HG03103 (cell line): ENCODE measurements at regions not wholly inside any gene's neighbourhood (a gene's known extent, or its start where the extent isn't known, plus 50 kb on each side); places are given as distances from the start of the nearest gene placed in this dataset.
"Not testable (repeated sequence)": the region's sequence is repeated elsewhere in the genome, so short reads cannot be mapped to it uniquely, and the experiment has no call there.

Experiments
- ATAC-seq: cut with Tn5 transposase; IDR thresholded peaks from one replicate; pipeline ENCODE4 v1.9.1; 2021; ENCODE audit warnings: low read depth; ENCODE audit not compliant: unreplicated experiment

GRCh38 chr6:85287158-85287557, 162.7 kb upstream of the NT5E start:
- ATAC-seq = no peak

GRCh38 chr6:85286507-85286906, 163.4 kb upstream of the NT5E start:
- not testable (repeated sequence) for ATAC-seq

GRCh38 chr6:85285934-85286333, 163.9 kb upstream of the NT5E start:
- ATAC-seq = no peak

DNA sequence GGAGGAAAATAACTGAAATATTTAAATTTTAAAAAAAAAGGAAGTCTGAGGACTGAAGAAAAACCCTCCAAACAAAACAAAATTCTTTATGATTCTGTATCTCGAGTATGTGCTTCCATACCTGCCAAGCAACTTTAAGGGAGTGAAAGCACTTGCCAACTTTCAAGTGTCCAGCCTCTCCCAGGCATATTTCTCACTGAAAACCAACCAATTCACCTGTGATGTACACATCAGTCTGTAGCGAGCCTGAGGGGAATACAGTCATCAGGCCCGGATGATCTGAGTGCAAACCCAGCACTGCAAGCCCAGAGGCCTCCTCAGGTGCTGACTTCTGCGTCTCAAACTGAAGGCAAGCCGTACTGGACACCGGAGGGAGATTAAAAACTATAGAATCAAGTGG, 164.8 kb upstream of the NT5E start:
- no peak for ATAC-seq

GRCh38 chr6:85283436-85283835, 166.4 kb upstream of the NT5E start:
- no peak for ATAC-seq

DNA sequence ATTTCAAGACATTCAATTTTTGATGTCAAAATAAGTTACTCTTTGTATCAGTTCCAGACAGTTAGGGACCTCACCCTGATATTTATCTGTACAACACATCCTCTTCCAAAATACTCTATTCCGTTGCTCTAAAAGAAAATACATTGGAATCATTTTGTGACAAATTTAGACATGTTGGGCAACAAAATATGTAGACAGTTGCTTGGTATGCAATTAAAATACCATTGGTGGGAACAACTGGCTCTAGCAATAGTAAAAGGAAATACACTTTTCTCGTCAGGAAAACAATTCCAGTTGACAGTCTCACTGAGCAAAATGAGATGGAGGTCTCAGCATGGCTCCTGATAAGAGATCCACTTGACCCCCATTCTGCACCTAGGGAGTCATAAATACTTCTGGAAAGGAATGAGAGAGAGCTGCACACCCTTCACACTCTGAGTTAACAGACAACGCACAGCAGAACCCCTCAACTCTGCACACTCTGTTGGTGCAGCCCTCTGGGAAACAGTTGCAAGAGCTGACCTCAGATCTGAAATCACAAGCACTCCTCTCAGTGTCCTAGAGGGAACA, 171.3 kb upstream of the NT5E start:
- ATAC-seq = no peak

- ATAC-seq = not testable (repeated sequence)
Observed at GRCh38 chr6:85276026-85276425, 173.9 kb upstream of the NT5E start.

DNA sequence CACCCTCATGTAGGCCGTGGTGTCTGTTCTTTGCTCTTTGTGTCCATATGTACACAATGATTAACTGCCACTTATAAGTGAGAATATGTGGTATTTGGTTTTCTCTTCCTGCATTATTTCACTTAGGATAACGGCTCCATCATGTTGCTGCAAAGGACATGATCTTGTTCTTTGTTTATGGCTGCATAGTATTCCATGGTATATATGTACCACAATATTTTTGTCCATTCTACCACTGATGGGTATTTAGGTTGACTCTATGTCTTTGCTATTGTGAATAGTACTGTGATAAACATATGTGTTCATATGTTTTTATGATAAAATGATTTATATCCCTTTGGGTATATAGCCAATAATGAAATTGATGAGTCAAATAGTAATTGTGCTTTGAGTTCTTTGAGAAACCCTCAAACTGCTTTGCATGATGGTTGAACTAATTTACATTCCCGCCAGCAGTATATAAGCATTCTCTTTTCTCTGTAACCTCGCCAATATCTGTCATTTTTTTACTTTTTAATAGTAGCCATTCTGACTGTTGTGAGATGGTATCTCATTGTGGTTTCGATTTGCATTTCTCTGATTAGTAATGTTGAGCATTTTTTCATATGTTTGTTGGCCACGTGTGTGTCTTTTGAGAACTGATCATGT, 174.4 kb upstream of the NT5E start:
- no peak for ATAC-seq

DNA sequence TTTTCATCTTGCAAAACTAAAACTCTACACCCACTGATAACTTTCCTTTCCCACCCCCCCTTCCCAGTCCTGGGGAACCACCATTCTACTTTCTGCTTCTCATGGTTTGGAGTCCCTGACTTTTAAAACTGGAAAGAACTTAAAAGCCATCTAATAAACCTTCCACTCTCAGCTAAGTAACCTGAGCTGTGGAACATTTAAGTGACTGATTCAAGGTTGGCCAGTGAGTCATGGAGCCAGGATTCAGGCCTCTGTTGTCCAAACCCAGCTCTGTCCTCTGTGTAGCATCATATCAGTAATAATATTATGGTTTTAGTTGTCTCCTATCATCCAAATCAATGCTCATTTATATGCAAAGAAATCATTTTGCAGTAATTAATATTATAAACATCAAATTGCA, 176.0 kb upstream of the NT5E start:
- ATAC-seq = no peak

DNA sequence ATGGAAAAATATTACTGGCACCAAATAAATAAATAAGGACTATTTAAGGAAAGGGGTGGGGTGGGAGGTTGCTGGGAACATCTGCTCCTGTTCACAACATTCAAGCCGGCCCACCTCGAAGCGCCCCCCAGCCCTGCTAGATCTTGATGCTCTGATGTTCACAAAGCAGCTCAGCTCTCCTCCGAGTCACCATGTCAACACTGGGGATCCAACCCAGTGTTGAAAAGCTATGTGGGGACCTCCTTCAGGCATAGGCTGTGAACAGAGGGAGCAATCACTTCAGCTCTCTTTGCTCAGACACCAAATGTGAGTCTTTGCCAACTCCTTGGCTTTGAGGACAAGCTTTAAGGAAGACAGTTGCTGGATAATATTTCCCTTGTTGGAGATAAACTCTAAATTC, 176.8 kb upstream of the NT5E start:
- ATAC-seq = no peak

- no peak for ATAC-seq
Observed at GRCh38 chr6:85272592-85272991, 177.3 kb upstream of the NT5E start.

DNA sequence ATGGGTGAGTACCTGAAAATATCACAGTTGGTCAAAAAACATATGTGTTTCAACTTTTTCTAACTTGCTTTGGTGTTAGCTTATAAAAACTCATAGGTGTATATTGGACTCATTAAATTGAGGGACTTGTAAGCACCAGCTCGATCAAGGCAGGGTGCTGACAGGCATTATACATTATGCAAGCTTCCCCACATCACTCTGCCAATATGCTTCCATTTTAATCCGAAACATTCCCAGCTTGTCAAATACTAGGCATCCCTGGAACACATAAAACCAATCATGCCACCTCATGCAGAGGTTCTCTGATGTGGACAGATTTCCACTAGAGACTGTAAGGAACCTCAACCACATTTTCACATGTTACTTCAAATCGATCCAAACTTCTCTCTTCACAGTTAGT, 187.3 kb upstream of the NT5E start:
- ATAC-seq = no peak

- no peak for ATAC-seq
Observed at GRCh38 chr6:85261271-85261670, 188.6 kb upstream of the NT5E start.

DNA sequence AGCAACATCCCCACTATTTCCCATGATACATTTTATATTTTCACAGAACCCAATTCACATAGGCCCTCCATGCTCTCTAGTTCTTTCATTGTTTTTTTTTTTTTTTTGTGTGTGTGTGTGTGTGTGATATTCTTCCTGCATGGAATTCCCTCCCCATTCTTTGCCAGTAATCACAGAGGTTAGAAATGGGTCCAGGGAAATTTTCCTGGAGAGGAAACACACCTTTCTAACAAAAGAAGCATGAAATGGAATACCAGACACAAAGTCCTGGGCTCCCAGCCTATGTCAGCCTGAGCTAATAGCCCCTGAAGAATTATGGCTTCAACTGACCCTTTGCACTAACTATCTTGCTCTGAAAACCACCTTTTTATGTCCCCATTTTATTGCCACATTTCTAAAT, 194.2 kb upstream of the NT5E start:
- ATAC-seq = no peak

DNA sequence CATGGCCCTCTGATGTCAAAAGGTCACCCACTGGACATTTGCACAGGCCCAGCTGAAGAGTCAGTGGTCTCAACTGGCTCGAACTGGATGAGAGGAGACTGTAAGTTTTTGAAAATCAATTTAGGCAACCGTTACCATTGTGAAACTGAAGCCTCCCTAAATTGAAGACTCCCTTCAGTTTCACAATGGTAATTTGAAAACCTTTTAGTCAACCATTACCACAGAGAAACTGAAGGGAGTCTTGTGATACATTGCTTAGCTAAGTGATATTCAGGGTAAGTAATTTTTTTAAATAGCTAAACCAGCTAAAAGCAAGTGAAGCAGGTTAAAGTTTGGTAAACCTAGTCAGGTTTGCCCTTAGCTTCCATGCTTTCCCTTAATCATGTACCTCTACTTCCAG, 197.3 kb upstream of the NT5E start:
- ATAC-seq = no peak

GRCh38 chr6:85252085-85252484, 197.8 kb upstream of the NT5E start:
- no peak for ATAC-seq

DNA sequence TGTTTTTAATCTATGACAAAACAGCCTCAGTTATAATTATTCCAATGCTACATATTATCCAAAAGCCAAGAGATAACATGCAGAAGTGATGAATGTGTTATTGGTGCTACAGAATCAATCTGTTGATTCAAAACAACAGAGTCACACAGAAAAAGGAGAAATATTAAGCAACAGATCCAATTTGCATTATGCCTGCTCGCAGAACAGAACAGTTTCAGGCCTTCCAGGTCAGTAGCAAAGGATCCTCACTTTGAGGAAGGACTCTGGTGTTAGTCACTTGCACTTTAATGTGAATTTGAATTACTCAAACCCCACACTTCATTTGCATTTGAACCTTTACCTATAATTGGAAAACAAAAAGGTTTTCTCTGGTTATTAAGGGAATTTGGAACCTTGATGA, 198.6 kb upstream of the NT5E start:
- no peak for ATAC-seq

- ATAC-seq = no peak
Observed at GRCh38 chr6:85250586-85251220, 199.2 kb upstream of the NT5E start.

DNA sequence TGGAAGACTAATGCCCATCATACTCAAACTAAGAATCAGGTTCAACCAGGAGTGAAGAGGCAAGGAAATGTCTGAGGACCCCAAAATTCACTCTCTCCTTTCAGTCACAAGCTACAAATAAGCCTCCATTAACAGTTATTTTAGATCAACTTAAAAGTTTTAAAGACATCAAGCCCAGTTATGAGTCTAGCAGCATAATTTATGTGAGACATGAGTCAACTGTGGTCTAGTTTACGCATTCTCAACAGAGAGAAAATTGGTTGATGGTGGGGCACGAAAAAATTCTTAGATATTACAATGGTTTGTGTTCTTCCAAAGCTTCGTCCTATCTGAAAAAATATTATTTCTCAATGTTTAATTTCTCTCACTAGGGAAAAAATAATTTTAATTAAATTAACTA, 204.9 kb upstream of the NT5E start:
- ATAC-seq = no peak

- ATAC-seq = no peak
Observed at GRCh38 chr6:85241498-85242052, 208.3 kb upstream of the NT5E start.

- no peak for ATAC-seq
Observed at GRCh38 chr6:85240787-85241385, 209.0 kb upstream of the NT5E start.

DNA sequence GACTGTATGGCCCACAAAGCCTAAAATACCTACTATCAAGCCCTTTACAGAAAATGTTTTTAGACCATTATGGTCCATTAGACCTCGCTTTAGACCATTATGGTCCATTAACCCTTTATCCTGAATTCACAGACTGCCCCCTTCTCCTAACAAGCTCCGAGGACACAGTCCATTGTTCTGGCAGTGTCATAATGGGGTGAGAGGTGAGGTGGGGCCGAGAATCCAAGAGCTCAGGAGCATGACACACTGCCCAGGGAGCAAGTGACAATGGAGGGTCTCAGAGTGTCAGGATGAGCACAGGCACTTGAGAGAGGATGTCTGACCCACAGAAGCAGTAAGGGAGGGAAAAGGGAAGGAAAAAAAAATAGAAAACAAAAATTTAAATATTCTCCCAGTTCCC, 212.4 kb upstream of the NT5E start:
- ATAC-seq = no peak
